OCI-LY7 (cell line): ENCODE measurements at regions not wholly inside any gene's neighbourhood (a gene's known extent, or its start where the extent isn't known, plus 50 kb on each side); places are given as distances from the start of the nearest gene placed in this dataset.

ENCODE experiments used
- BruUV-seq: library from RNA; stranded (reverse); fragments of 400-500 nt; replicated peaks from 2 replicates; lab custom pipeline; 2021; lab: Mats Ljungman, UMichigan
- CTCF ChIA-PET: fragments of 300-600 bp; sonication (Branson Sonifier 250); formaldehyde crosslinking; loops from one replicate; lab custom pipeline; 2022; ENCODE audit warnings: antibody characterized with exemption; ENCODE audit not compliant: unreplicated experiment; lab: Charles Lee
- POLR2A ChIA-PET: fragments of 300-600 bp; sonication (Branson Sonifier 250); formaldehyde crosslinking; loops from one replicate; lab custom pipeline; 2022; ENCODE audit warnings: antibody characterized with exemption; lab: Charles Lee
- DNase-seq: peaks from one replicate; pipeline ENCODE4 v3.0.0-alpha.2; 2015; ENCODE audit warnings: low spot score
- H2AFZ ChIP-seq: fragments of 200-600 bp; sonication (generic), shearing (Covaris generic); 2 replicates; pipeline ENCODE4 v1.6.1; 2014; ENCODE audit warnings: mild to moderate bottlenecking, antibody characterized with exemption, low read length, moderate library complexity
- H3K27ac ChIP-seq: fragments of 200-600 bp; sonication (generic); 2 replicates; pipeline ENCODE4 v1.5.1; 2014; ENCODE audit warnings: mixed run types, low read depth, mild to moderate bottlenecking, moderate library complexity, low read length, inconsistent platforms; ENCODE audit not compliant: poor library complexity, severe bottlenecking
- H3K36me3 ChIP-seq: fragments of 200-600 bp; sonication (generic); 2 replicates; pipeline ENCODE4 v1.6.1; 2014; ENCODE audit warnings: mild to moderate bottlenecking, antibody characterized with exemption, low read length, moderate library complexity, mixed read lengths; ENCODE audit not compliant: insufficient read depth
- H3K4me1 ChIP-seq: fragments of 200-600 bp; sonication (generic); 2 replicates; pipeline ENCODE4 v1.5.1; 2014; ENCODE audit warnings: mild to moderate bottlenecking, low read length; ENCODE audit not compliant: insufficient read depth, poor library complexity, severe bottlenecking
- H3K4me2 ChIP-seq: fragments of 200-600 bp; sonication (generic); 2 replicates; pipeline ENCODE4 v1.6.1; 2014; ENCODE audit warnings: mild to moderate bottlenecking, low read length
- H3K4me3 ChIP-seq: fragments of 200-600 bp; sonication (generic); 2 replicates; pipeline ENCODE4 v1.5.1; 2014; ENCODE audit warnings: mild to moderate bottlenecking, low read depth, low read length; ENCODE audit not compliant: poor library complexity, severe bottlenecking
- H3K79me2 ChIP-seq: fragments of 200-600 bp; sonication (generic); 2 replicates; pipeline ENCODE4 v1.6.1; 2016; ENCODE audit warnings: low read depth, mild to moderate bottlenecking, low read length, moderate library complexity, mixed read lengths; ENCODE audit not compliant: insufficient read depth
- H3K9me2 ChIP-seq: fragments of 200-600 bp; sonication (generic); 2 replicates; pipeline ENCODE4 v1.6.1; 2016; ENCODE audit warnings: mild to moderate bottlenecking, low read length, mixed read lengths; ENCODE audit not compliant: insufficient read depth
- H3K9me3 ChIP-seq: fragments of 200-600 bp; sonication (generic); 2 replicates; pipeline ENCODE4 v1.6.1; 2014; ENCODE audit warnings: mild to moderate bottlenecking, mixed run types, low read length, mixed read lengths
- H4K20me1 ChIP-seq: fragments of 200-600 bp; sonication (generic); 2 replicates; pipeline ENCODE4 v1.6.1; 2014; ENCODE audit warnings: mild to moderate bottlenecking, antibody characterized with exemption, low read length, moderate library complexity, mixed read lengths; ENCODE audit not compliant: insufficient read depth
- EZH2phosphoT487 ChIP-seq: fragments of 200-600 bp; sonication (generic); IDR thresholded peaks from 2 replicates; pipeline ENCODE4 v1.6.1; 2018; ENCODE audit warnings: low read depth, borderline replicate concordance, mild to moderate bottlenecking, mixed run types, antibody characterized with exemption, low read length, moderate library complexity, mixed read lengths
- intact Hi-C: fragments of 100-400 bp; cut with micrococcal nuclease; formaldehyde crosslinking; loops from one replicate; pipeline ENCODE4 v1.10.0; 2022; ENCODE audit not compliant: unreplicated experiment
- TF ChIP-seq, protein P1 (sequence below): fragments of 200-600 bp; sonication (generic); conservative IDR thresholded peaks from 2 replicates; pipeline ENCODE4 v1.5.1; 2014; ENCODE audit warnings: mild to moderate bottlenecking, antibody characterized with exemption, low read length, moderate library complexity, mixed read lengths

GRCh38 chr12:111029305-111029704 is 108.9 kb upstream of the MYL2 start:
- Histone ChIP-seq H3K4me3 (no peak overlapping the region), H3K79me2 (no peaks in the 10 kb centered on the region), H3K36me3 (no peaks in the 10 kb centered on the region), H3K9me3 (no peaks in the 10 kb centered on the region), H4K20me1 (no peaks in the 10 kb centered on the region), H3K4me1 (no peaks in the 10 kb centered on the region), H3K9me2 (no peaks in the 10 kb centered on the region), H3K4me2 (no peak overlapping the region), H3K27ac (no peak overlapping the region), H2AFZ (no peak overlapping the region)
- ChIA-PET CTCF (no interaction called here), POLR2A (no interaction called here)
- BruUV-seq, result no TSS peak
- no peak for TF ChIP-seq EZH2phosphoT487
- TF ChIP-seq, protein P1, sequence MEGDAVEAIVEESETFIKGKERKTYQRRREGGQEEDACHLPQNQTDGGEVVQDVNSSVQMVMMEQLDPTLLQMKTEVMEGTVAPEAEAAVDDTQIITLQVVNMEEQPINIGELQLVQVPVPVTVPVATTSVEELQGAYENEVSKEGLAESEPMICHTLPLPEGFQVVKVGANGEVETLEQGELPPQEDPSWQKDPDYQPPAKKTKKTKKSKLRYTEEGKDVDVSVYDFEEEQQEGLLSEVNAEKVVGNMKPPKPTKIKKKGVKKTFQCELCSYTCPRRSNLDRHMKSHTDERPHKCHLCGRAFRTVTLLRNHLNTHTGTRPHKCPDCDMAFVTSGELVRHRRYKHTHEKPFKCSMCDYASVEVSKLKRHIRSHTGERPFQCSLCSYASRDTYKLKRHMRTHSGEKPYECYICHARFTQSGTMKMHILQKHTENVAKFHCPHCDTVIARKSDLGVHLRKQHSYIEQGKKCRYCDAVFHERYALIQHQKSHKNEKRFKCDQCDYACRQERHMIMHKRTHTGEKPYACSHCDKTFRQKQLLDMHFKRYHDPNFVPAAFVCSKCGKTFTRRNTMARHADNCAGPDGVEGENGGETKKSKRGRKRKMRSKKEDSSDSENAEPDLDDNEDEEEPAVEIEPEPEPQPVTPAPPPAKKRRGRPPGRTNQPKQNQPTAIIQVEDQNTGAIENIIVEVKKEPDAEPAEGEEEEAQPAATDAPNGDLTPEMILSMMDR, result no peak
- intact Hi-C loops, result no loop called here
- DNase-seq, result no peak

DNA sequence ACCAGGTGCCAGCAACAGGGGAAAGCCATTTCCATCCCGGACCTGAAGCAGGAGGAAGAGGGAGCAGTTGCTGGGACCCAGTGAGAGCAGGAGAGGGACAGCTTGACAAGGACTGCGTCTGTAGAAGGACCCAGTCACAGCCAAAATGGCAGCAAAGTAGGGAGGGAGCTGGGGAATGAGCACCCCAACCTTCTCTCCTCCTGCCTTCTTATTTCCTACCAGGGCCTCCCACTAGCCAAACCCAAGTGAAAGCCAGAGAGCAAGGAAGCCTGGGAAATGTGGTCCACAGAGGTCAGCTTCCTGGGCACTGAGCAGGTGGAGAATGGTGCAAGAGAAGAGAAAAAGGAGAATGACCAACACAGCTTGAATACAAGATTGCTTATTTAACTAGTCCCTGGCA is 108.5 kb upstream of the MYL2 start:
- no peaks in the 10 kb centered on the region for H3K9me2 ChIP-seq
- POLR2A ChIA-PET, result no interaction called here
- H4K20me1 ChIP-seq, result no peaks in the 10 kb centered on the region
- H3K36me3 ChIP-seq, result no peaks in the 10 kb centered on the region
- no peak overlapping the region for H2AFZ ChIP-seq
- no peak overlapping the region for H3K4me3 ChIP-seq
- no peak for DNase-seq
- H3K9me3 ChIP-seq, result no peaks in the 10 kb centered on the region
- H3K79me2 ChIP-seq, result no peaks in the 10 kb centered on the region
- no peak overlapping the region for H3K27ac ChIP-seq
- CTCF ChIA-PET, result no interaction called here
- H3K4me2 ChIP-seq, result no peak overlapping the region
- no peaks in the 10 kb centered on the region for H3K4me1 ChIP-seq
- TF ChIP-seq, protein P1, result no peak
- TF ChIP-seq EZH2phosphoT487, result no peak
- no TSS peak for BruUV-seq
- intact Hi-C loops, result no loop called here

DNA sequence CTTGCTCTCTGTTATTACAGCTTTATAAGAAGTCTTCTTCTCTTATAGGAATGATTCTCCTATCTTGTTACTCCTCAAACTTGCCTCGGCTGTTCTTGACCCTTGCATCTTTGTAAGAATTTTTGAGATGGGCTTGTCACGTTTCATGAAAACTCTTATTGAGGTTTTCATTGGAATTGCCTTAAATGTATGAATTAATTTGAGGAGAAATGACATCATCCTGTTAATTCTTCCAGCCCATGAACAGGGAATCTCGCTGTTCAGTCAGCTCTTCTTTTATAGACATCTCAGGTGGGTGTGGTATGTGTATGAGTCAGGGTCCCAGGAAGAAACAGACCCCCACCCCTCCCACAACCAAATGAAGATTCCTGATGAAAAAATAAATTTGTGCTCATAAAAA is 107.1 kb upstream of the MYL2 start:
- Histone ChIP-seq H3K27ac (no peak overlapping the region), H3K4me2 (no peak overlapping the region), H3K4me1 (no peaks in the 10 kb centered on the region), H3K36me3 (no peaks in the 10 kb centered on the region), H3K4me3 (no peak overlapping the region), H2AFZ (no peak overlapping the region), H3K9me3 (no peaks in the 10 kb centered on the region), H4K20me1 (no peaks in the 10 kb centered on the region), H3K9me2 (no peaks in the 10 kb centered on the region), H3K79me2 (no peaks in the 10 kb centered on the region)
- ChIA-PET CTCF (interaction anchor here (0.6 kb wide), 1 partner anchor 123 kb away, joined by 3 read pairs; no protein-coding TSS in a partner anchor), POLR2A (interaction anchor here (0.6 to 1.6 kb wide), 2 partner anchors 11 to 529 kb away, joined by 4 to 5 read pairs; no protein-coding TSS in a partner anchor)
- TF ChIP-seq EZH2phosphoT487, result no peak
- TF ChIP-seq, protein P1, result no peak
- intact Hi-C loops, result loop anchor here (2.0 kb wide), 1 partner anchor 245 kb away; no protein-coding TSS in a partner anchor
- BruUV-seq, result no TSS peak
- DNase-seq, result no peak
